ENCODE measurements at regions not wholly inside any gene's neighbourhood (a gene's known extent, or its start where the extent isn't known, plus 50 kb on each side); places are given as distances from the start of the nearest gene placed in this dataset.
A peak's percentile ranks its signal among the peaks of the same experiment; 100 is the strongest.

GRCh38 chrX:10725071-10725470, 104.7 kb upstream of the MID1 start:
- POLR2A ChIA-PET, result no interaction called here
- no peaks in the 10 kb centered on the region for H3K36me3 ChIP-seq (ENCODE audit: control insufficient read depth in 2 of 2, extremely low read depth in 1 of 2, insufficient read depth in 2 of 2, low read length in 2 of 2)
- no peak overlapping the region for H3K9ac ChIP-seq (replicated peaks; ENCODE audit: extremely low read depth, insufficient read depth, low read length)
- FAIRE-seq, result no peak
- H4K20me1 ChIP-seq (replicated peaks; ENCODE audit: control insufficient read depth, extremely low read depth, insufficient read depth, low read length), result no peaks in the 10 kb centered on the region
- H3K79me2 ChIP-seq (ENCODE audit: control insufficient read depth, insufficient read depth, low read length), result no peaks in the 10 kb centered on the region
- no peaks in the 10 kb centered on the region for H3K27me3 ChIP-seq (ENCODE audit: control insufficient read depth in 2 of 2, insufficient read depth in 2 of 2, low read length in 2 of 2)
- peaks cover 2% of the 10 kb centered on the region for H3K4me1 ChIP-seq (ENCODE audit: control insufficient read depth, extremely low read depth, insufficient read depth, low read length)
- CTCF ChIA-PET, result interaction anchor here (0.8 to 4.8 kb wide), 16 partner anchors 8 to 536 kb away, joined by 3 to 103 read pairs (median 4); no protein-coding TSS in a partner anchor
- no peak overlapping the region for H3K27ac ChIP-seq (ENCODE audit: insufficient read depth, low read depth, low read length)
- H3K4me3 ChIP-seq (replicated peaks in 1 of 3; ENCODE audit: insufficient read depth in 1 of 3, low read depth in 1 of 3, low read length in 3 of 3), result no peak overlapping the region
- TF ChIP-seq, protein P1, sequence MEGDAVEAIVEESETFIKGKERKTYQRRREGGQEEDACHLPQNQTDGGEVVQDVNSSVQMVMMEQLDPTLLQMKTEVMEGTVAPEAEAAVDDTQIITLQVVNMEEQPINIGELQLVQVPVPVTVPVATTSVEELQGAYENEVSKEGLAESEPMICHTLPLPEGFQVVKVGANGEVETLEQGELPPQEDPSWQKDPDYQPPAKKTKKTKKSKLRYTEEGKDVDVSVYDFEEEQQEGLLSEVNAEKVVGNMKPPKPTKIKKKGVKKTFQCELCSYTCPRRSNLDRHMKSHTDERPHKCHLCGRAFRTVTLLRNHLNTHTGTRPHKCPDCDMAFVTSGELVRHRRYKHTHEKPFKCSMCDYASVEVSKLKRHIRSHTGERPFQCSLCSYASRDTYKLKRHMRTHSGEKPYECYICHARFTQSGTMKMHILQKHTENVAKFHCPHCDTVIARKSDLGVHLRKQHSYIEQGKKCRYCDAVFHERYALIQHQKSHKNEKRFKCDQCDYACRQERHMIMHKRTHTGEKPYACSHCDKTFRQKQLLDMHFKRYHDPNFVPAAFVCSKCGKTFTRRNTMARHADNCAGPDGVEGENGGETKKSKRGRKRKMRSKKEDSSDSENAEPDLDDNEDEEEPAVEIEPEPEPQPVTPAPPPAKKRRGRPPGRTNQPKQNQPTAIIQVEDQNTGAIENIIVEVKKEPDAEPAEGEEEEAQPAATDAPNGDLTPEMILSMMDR (IDR thresholded peaks at IDR 0.05; ENCODE audit: extremely low read depth in 1 of 2, insufficient read depth in 1 of 2, low read depth in 1 of 2, low read length in 2 of 2), result peak; percentile 9 to 17
- TF ChIP-seq POLR2AphosphoS5 (IDR thresholded peaks at IDR 0.05; ENCODE audit: insufficient read depth, low read depth, low read length) (no peak), GATA2 (IDR thresholded peaks at IDR 0.05; ENCODE audit: insufficient read depth, insufficient read length, low read depth, low read length) (no peak), POLR2A (IDR thresholded peaks at IDR 0.05; ENCODE audit: low read depth, low read length) (no peak), FOS (IDR thresholded peaks at IDR 0.05; ENCODE audit: borderline replicate concordance, insufficient read depth, low read length) (no peak), EZH2 (IDR thresholded peaks at IDR 0.05; ENCODE audit: borderline replicate concordance, low read depth, low read length, severe bottlenecking) (no peak), MYC (IDR thresholded peaks at IDR 0.05; ENCODE audit: low read depth, low read length) (no peak)
- TF ChIP-seq, protein P2, sequence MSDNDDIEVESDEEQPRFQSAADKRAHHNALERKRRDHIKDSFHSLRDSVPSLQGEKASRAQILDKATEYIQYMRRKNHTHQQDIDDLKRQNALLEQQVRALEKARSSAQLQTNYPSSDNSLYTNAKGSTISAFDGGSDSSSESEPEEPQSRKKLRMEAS (IDR thresholded peaks at IDR 0.05; ENCODE audit: insufficient read depth, insufficient read length), result no peak
- intact Hi-C loops (cut with micrococcal nuclease) (no loop called here), dilution Hi-C loops (cut with MboI; ENCODE audit: extremely low pct_ligation_motif_present, low sequenced_read_pairs) (no loop called here)
- no peak overlapping the region for H3K4me2 ChIP-seq (ENCODE audit: insufficient read depth, low read length)
- no peaks in the 10 kb centered on the region for H3K9me3 ChIP-seq (replicated peaks; ENCODE audit: control insufficient read depth, insufficient read depth, low read length)
- BruUV-seq (replicated peaks), result no TSS peak
- H3K9me1 ChIP-seq (replicated peaks; ENCODE audit: control insufficient read depth, extremely low read depth, insufficient read depth, low read length), result no peaks in the 10 kb centered on the region
- peak; percentile 2 for DNase-seq (ENCODE audit: low read depth, low spot score)
- H2AFZ ChIP-seq (ENCODE audit: low read depth, low read length), result no peak overlapping the region

All from endothelial cell of umbilical vein (primary cell).